SK-N-SH (cell line): ENCODE measurements at regions not wholly inside any gene's neighbourhood (a gene's known extent, or its start where the extent isn't known, plus 50 kb on each side); places are given as distances from the start of the nearest gene placed in this dataset.

Experiments
- CTCF ChIP-seq: fragments of 200-600 bp; sonication (generic); IDR thresholded peaks from 2 replicates; pipeline ENCODE4 v1.6.1; 2017; ENCODE audit warnings: antibody characterized with exemption, mild to moderate bottlenecking, moderate library complexity
- EP300 ChIP-seq, 2 experiments: IDR thresholded peaks; 2 replicates each; pipeline versions ENCODE4 v1.4.0 to v1.6.1; 2012; ENCODE audit warnings: borderline replicate concordance in 1 of 2, low read depth in 1 of 2, low read length in 1 of 2
- GABPA ChIP-seq: IDR thresholded peaks from 2 replicates; pipeline ENCODE4 v1.4.0; 2012; ENCODE audit warnings: low read depth, mild to moderate bottlenecking

GRCh38 chr3:80374423-80374822 lies 606.6 kb upstream of the ROBO1 start:
- no peak for TF ChIP-seq CTCF
- TF ChIP-seq GABPA: no peak
- no peak for TF ChIP-seq EP300 (IDR thresholded peaks at IDR 0.05; ENCODE audit: borderline replicate concordance in 1 of 2, low read depth in 1 of 2, low read length in 1 of 2)
